HG03039 (cell line): ENCODE measurements at regions not wholly inside any gene's neighbourhood (a gene's known extent, or its start where the extent isn't known, plus 50 kb on each side); places are given as distances from the start of the nearest gene placed in this dataset.

Source experiments
- ATAC-seq: cut with Tn5 transposase; IDR thresholded peaks from one replicate; pipeline ENCODE4 v1.9.1; 2021; ENCODE audit warnings: mild to moderate bottlenecking, moderate library complexity; ENCODE audit not compliant: unreplicated experiment

GRCh38 chr5:159525117-159525516 lies 194.8 kb upstream of the IL12B start:
- ATAC-seq = no peak

GRCh38 chr5:159527546-159528254 lies 197.4 kb upstream of the IL12B start:
- ATAC-seq = no peak

DNA sequence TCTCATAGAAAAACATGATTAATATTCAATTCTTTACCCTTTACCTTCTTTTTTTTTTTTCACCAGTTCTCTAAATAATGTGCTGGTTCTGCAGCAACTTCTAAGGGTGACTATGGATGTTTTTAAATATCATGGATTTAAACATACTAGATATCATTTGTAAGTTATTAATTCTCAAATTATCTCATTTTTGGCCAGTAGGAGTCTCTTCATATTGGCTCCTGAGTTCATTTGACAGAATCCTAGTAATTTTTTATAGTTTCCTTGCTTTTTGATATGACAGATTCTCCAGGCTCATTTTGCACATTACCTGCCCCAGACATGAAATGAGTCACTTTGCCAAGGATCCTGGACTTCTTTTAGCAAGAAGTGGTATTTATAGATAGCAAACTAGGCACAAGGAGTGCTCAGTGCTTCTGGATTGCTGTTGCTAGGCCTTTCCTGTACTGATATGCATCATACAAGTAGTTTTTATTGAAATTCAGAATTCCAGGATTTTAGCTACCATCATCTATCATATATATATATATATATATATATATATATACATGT lies 201.3 kb upstream of the IL12B start:
- no peak for ATAC-seq

GRCh38 chr5:159533197-159533596 lies 202.9 kb upstream of the IL12B start:
- ATAC-seq = no peak

DNA sequence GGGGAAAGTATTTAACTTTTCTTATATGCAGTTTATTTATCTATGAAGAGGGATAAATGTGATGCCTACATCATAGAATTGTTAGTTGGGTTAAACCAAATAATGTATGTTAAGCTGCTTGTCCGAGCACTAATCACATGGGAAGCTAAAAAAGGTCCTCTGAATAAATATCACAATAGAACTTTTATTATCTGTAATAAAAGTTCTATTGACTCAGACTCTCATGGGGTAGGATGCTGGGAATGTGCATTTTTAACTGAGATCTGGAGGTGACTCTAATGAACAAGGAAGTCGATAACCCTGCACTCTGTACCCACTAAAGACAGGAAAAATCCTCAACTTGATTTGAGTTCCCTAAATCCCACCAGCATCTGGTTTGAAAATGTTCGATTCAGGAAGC lies 205.9 kb upstream of the IL12B start:
- no peak for ATAC-seq

- ATAC-seq = no peak
Measured at GRCh38 chr5:159536646-159537045, 206.4 kb upstream of the IL12B start.

GRCh38 chr5:159539678-159540077 lies 209.4 kb upstream of the IL12B start:
- ATAC-seq = no peak

GRCh38 chr5:159543326-159543725 lies 213.0 kb upstream of the IL12B start:
- no peak for ATAC-seq

GRCh38 chr5:159545156-159545555 lies 214.9 kb upstream of the IL12B start:
- ATAC-seq = no peak

DNA sequence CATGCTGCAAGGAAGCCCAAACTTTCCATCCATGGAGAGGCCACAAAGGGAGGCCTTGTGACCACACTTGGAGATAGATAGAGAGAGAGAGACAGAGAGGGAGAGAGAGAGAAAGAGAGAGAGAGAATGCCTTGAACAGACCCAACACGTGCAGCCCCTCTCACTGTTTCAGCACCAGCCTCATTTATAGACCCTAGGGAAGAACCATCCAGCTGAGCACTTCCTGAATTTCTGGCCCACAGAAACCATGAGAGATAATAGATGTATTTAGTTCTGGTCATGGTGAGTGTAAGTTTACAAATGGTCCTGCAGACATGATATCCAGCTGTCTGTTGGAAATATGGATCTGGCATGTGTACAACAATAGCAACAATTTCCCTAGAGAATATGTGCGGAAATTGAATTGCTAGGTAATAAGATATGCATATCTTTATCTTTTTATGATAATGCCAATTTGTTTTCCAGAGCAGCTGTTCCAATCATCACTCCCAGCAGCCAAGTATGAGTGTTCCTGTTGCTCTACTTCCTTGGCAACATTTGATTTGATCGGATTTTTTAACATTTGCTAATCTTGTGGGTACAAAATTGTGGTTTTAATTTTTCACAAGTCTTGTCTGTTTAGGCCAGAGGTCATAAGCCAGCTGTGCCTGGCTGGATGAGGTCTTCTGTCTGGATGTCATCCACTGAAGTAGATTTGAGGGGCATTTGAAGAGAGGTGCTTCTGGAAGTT lies 217.3 kb upstream of the IL12B start:
- ATAC-seq = no peak

GRCh38 chr5:159548517-159548916 lies 218.2 kb upstream of the IL12B start:
- ATAC-seq = no peak

- ATAC-seq = no peak
Measured at GRCh38 chr5:159549046-159549445, 218.8 kb upstream of the IL12B start.

- no peak for ATAC-seq
Measured at GRCh38 chr5:159550951-159551350, 220.7 kb upstream of the IL12B start.

GRCh38 chr5:159552751-159553150 lies 222.5 kb upstream of the IL12B start:
- no peak for ATAC-seq

DNA sequence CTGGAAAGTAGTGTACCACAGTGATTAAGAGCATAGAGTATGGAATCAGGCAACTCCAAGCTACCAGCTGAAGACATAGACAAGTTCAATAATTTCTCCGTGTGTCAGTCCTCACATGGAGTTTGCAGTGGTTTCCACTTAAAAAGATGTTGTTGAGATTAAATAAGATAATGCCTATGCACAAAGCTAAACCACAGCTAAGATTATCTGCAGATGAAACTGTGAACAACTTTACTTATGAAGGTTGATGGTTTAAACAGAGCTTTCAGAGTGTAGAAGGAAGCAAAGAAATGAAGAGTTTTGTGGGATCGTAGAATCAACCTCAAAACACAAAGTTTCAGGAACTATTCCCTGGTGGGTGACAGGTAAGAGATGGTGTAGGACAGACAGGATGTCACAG lies 223.5 kb upstream of the IL12B start:
- no peak for ATAC-seq

GRCh38 chr5:159555084-159555483 lies 224.8 kb upstream of the IL12B start:
- no peak for ATAC-seq

GRCh38 chr5:159559337-159559736 lies 229.1 kb upstream of the IL12B start:
- no peak for ATAC-seq

DNA sequence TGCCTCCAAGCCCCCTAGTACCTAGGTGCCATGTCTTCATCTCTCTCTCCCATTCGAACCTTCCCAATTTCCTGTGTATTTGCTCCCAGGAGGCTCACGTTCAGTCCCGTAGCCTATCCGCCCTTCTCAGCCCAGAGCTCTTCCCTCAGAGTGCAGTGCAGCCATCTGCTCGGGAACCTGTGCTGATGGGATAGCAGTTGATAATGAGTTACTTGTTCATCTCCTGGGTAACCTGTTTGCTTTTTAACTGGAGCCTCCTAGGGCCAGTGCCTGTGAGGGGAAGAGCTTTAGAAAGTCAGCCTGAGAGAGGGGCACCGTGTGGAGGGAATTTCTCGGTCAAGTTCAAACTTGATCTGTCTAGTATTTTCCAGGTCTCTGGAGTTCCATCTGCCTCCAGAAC lies 229.8 kb upstream of the IL12B start:
- ATAC-seq = no peak

DNA sequence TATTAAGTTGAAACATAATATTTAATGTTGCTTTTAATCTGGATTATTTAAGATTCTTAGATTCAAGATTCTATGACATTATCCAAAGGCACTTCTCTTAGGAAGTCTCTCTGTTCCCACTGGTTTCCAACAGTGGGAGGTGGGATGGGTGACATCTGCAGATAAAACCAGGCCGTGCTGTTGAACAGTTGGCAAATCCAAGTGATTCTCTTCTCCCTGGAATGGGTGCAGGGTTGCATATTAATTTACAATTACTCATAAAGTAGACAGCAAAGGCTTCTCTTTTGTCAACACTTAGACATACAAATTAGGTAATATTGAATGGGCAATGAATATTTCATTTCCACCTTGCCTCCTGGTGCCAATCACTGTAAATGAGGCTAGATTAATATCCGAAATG lies 233.7 kb upstream of the IL12B start:
- no peak for ATAC-seq

DNA sequence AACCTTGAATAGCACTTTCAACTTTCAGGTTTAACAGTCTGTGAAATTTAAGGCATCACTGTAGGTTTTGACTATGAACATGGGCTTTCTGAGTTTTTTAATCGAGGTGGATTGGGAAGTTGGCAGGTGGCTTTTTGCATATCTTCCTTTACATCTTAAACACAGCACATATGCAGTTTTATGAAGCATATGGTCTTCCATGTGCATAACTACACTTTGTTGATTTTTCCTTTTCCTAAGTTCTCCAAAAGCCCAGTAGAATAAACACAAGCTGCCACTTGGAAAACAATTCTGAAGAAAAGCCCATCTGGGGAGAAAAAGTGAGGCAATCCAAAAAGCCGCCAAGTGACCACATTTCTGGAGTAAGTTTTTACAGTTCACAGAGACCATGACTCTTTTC lies 236.5 kb upstream of the IL12B start:
- no peak for ATAC-seq

GRCh38 chr5:159567461-159567860 lies 237.2 kb upstream of the IL12B start:
- no peak for ATAC-seq

DNA sequence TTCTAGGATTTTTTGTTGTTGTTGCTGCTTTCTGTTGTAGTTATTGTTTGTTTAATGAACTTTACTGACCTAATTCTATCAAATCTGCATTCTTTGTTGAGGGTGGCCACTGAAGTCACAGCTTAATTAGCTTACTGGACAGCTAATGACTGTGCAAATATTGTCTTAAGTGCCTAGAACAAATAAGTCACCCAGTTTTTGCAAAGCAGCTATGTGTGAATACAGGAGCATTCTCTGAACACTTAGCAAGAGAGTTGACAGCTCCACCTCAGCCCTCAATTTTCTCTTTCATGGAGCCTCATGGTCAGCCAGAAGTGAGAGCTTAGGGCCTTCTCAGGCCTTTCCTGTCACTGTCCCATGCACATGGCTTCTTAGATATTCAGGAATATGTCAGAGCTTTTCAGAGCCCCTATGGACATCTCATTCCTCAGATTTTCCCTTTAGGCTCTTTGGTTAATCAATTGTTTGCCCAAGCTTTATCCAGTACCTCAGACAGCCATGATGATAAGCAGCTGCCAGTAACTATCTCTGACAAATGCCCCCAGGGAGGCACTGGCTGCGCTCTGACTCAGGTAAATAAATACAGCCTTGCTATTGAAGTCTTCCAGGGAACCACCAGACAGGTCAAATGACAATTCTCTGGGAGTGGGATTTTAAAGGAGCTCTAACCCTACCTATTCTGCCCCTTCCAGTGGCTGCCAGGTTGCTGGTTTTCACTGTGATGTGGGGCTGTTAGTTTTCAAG lies 241.4 kb upstream of the IL12B start:
- ATAC-seq = no peak
